Chondrocyte (in vitro differentiated cells): ENCODE measurements at regions not wholly inside any gene's neighbourhood (a gene's known extent, or its start where the extent isn't known, plus 50 kb on each side); places are given as distances from the start of the nearest gene placed in this dataset.

Experiments used
- DNase-seq: peaks from one replicate; pipeline ENCODE4 v3.0.0; 2021; ENCODE audit warnings: mixed read lengths, low spot score
- H3K27ac Mint-ChIP-seq: one replicate; pipeline ENCODE4 v1.8.0; 2021; ENCODE audit warnings: mild to moderate bottlenecking, moderate library complexity, mixed read lengths; ENCODE audit not compliant: unreplicated experiment
- H3K27me3 Mint-ChIP-seq: 2 replicates; pipeline ENCODE4 v1.8.0; 2021; ENCODE audit warnings: low read depth, mixed read lengths
- H3K36me3 Mint-ChIP-seq: 2 replicates; pipeline ENCODE4 v1.8.0; 2021; ENCODE audit warnings: low read depth, mixed read lengths
- H3K4me1 Mint-ChIP-seq: 2 replicates; pipeline ENCODE4 v1.8.0; 2021; ENCODE audit warnings: low read depth, mild to moderate bottlenecking, mixed read lengths
- H3K4me3 Mint-ChIP-seq: one replicate; pipeline ENCODE4 v1.8.0; 2021; ENCODE audit warnings: mild to moderate bottlenecking, moderate library complexity, mixed read lengths; ENCODE audit not compliant: unreplicated experiment
- H3K9me3 Mint-ChIP-seq: 2 replicates; pipeline ENCODE4 v1.8.0; 2021; ENCODE audit warnings: low read depth, mixed read lengths
- TF ChIP-seq, protein P1 (sequence below): fragments of 200-600 bp; sonication (generic); IDR thresholded peaks from 2 replicates; pipeline ENCODE4 v1.5.0; 2021; ENCODE audit warnings: antibody characterized with exemption, mild to moderate bottlenecking, moderate library complexity

DNA sequence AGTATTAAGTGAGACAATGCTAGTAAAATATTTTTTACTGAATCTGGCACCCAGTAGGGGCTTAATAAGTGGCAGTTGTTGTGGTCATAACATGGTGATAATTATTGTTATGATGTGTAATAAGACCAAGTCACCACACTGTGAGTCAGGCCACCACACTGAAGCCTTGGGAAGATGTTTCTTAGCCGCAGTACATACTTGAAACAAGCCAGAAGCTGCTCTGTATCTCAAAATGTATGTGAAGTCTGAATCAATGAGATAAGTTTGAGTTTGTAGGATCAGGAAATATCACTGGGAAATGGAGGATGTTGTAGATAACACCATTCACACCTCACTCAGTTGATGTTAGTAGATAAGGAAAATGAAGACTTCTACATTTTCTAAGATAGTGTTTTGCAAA is 51.3 kb upstream of the PTPN3 start:
- Mint-ChIP-seq H3K27ac (no peak overlapping the region), H3K36me3 (peaks cover 2% of the 10 kb centered on the region), H3K4me1 (no peaks in the 10 kb centered on the region), H3K4me3 (no peak overlapping the region), H3K27me3 (peaks cover 16% of the 10 kb centered on the region), H3K9me3 (peaks cover 20% of the 10 kb centered on the region)
- DNase-seq, result no peak
- TF ChIP-seq, protein P1, sequence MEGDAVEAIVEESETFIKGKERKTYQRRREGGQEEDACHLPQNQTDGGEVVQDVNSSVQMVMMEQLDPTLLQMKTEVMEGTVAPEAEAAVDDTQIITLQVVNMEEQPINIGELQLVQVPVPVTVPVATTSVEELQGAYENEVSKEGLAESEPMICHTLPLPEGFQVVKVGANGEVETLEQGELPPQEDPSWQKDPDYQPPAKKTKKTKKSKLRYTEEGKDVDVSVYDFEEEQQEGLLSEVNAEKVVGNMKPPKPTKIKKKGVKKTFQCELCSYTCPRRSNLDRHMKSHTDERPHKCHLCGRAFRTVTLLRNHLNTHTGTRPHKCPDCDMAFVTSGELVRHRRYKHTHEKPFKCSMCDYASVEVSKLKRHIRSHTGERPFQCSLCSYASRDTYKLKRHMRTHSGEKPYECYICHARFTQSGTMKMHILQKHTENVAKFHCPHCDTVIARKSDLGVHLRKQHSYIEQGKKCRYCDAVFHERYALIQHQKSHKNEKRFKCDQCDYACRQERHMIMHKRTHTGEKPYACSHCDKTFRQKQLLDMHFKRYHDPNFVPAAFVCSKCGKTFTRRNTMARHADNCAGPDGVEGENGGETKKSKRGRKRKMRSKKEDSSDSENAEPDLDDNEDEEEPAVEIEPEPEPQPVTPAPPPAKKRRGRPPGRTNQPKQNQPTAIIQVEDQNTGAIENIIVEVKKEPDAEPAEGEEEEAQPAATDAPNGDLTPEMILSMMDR, result no peak

DNA sequence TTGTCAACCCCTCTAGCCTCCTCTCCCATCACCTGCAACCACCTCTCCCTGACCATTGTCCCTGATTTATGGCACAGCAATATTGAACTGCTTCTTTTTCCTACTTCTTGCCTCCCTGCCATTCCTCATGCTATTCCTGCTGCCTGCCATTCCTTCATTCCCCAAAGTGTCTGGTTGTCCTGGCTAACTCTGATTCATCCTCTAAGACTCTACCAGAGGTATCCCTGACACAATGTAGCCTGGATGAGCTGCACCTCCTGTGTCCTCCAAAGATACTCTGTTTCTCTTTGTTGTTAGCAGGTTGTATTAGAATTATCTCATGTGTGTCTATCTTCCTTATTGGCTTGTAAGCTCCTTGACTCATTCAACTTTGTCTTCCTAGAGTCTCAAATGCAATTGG is 53.5 kb upstream of the PTPN3 start:
- no peak overlapping the region for H3K4me3 Mint-ChIP-seq
- no peak overlapping the region for H3K27ac Mint-ChIP-seq
- TF ChIP-seq, protein P1, result no peak
- H3K9me3 Mint-ChIP-seq, result peaks cover 14% of the 10 kb centered on the region
- H3K27me3 Mint-ChIP-seq, result peaks cover 16% of the 10 kb centered on the region
- H3K4me1 Mint-ChIP-seq, result peaks cover 11% of the 10 kb centered on the region
- H3K36me3 Mint-ChIP-seq, result no peaks in the 10 kb centered on the region
- no peak for DNase-seq

DNA sequence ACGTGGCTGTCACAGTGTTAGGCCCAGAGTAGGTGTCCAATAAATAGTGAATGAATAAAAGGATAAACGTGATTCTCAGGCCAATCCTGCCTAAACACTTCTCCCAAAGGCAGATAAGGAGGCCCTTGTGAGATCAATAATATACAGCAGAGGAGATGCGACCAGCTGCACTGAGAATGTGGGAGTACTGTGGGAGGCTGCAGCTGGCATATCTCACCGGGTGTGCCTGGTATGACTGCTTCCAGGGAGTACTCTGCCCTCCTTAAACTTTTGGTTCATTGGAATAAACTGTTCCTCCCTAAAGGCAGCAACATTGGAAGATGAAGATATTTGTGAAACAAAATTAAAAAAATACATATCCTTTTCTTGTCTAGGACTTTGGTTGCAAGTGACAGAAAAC is 57.1 kb upstream of the PTPN3 start:
- no peak for DNase-seq
- peaks cover 8% of the 10 kb centered on the region for H3K27me3 Mint-ChIP-seq
- H3K4me3 Mint-ChIP-seq, result no peak overlapping the region
- peaks cover 15% of the 10 kb centered on the region for H3K4me1 Mint-ChIP-seq
- H3K9me3 Mint-ChIP-seq, result no peaks in the 10 kb centered on the region
- H3K36me3 Mint-ChIP-seq, result no peaks in the 10 kb centered on the region
- TF ChIP-seq, protein P1, result no peak
- H3K27ac Mint-ChIP-seq, result no peak overlapping the region

DNA sequence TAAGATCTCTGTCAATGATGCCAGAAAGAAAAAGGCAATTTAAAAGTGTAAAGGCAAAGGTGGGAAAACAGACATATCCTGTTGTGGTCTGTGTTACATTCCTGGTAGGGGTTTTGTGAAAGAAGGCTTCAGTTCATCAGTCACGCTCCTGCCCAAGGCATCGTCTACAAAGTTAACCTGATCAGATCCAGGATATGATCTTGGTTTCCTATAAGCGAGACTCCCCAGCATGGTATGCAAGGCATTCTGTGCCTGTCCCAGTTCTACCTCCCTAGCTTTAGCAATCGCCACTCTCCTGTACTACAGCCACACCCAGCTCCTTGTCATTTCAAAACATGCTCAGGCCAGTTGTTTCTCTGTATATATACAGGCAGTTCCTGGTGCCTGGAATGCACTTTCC is 58.0 kb upstream of the PTPN3 start:
- Mint-ChIP-seq H3K36me3 (no peaks in the 10 kb centered on the region), H3K27me3 (peaks cover 7% of the 10 kb centered on the region), H3K27ac (no peak overlapping the region), H3K9me3 (no peaks in the 10 kb centered on the region), H3K4me1 (peaks cover 15% of the 10 kb centered on the region), H3K4me3 (no peak overlapping the region)
- DNase-seq, result no peak
- TF ChIP-seq, protein P1, result no peak

DNA sequence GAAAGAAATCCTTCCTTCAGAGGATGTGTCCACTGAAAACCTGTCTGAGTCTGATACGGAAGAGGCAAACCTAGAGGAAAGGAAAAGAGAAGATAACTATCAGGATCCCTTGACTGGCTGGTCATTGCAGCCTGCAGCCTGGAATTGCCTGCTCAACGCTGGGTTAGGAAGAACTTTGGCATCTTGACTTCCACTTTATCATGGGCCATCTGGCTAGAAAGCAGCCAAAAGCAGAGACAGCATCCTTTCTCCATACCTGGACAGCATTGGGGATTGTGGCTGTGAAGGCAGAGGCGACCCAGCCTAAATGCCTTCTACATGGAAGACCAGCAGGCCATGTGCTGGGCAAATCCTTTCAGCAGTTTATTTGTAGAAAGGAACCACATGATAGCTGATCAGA is 58.7 kb upstream of the PTPN3 start:
- no peak for DNase-seq
- Mint-ChIP-seq H3K36me3 (no peaks in the 10 kb centered on the region), H3K27ac (no peak overlapping the region), H3K4me1 (peaks cover 15% of the 10 kb centered on the region), H3K27me3 (peaks cover 4% of the 10 kb centered on the region), H3K9me3 (no peaks in the 10 kb centered on the region), H3K4me3 (no peak overlapping the region)
- TF ChIP-seq, protein P1, result no peak
